ENCODE measurements at regions not wholly inside any gene's neighbourhood (a gene's known extent, or its start where the extent isn't known, plus 50 kb on each side); places are given as distances from the start of the nearest gene placed in this dataset.
"Not testable (repeated sequence)": the region's sequence is repeated elsewhere in the genome, so short reads cannot be mapped to it uniquely, and the experiment has no call there.

DNA sequence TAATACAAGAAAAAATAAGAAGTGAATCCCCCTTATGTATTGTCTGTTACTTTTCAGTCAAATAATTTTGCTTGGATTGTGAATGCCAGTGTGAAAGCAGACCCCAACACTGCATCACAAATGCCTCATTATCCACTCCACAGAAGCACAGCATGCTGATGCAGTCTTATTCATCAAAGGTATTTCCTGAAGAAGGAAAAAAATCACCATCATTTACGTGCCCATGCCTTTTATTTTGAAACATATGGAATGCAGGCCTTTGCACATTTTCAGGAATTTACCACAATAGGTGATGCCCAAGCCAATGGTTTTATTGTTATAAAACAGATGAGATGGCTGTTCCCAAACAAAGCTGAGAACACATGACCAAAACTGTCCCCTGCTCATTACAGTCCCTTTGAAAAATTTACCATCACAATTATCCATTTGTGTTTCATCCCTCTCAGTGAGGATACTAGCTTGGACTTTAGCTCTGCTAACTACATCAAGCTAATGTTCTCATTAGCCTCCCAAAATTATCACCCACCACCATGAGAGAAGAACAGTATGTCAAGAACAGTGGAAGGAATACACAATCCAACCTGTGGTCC, 180.6 kb upstream of the HTR1E start:
- Histone ChIP-seq H3K27ac (no peak overlapping the region), H3K4me3 (no peak overlapping the region), H3K27me3 (no peaks in the 10 kb centered on the region), H3K4me1 (no peaks in the 10 kb centered on the region), H3K9me3 (no peaks in the 10 kb centered on the region), H3K36me3 (no peaks in the 10 kb centered on the region)
- FAIRE-seq, result no peak
- TF ChIP-seq, protein P1, sequence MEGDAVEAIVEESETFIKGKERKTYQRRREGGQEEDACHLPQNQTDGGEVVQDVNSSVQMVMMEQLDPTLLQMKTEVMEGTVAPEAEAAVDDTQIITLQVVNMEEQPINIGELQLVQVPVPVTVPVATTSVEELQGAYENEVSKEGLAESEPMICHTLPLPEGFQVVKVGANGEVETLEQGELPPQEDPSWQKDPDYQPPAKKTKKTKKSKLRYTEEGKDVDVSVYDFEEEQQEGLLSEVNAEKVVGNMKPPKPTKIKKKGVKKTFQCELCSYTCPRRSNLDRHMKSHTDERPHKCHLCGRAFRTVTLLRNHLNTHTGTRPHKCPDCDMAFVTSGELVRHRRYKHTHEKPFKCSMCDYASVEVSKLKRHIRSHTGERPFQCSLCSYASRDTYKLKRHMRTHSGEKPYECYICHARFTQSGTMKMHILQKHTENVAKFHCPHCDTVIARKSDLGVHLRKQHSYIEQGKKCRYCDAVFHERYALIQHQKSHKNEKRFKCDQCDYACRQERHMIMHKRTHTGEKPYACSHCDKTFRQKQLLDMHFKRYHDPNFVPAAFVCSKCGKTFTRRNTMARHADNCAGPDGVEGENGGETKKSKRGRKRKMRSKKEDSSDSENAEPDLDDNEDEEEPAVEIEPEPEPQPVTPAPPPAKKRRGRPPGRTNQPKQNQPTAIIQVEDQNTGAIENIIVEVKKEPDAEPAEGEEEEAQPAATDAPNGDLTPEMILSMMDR (IDR thresholded peaks at IDR 0.05), result no peak
- WGBS, 2 donors, result 43 to 56% methylated on average over 1 of the region's 1 CpG
- intact Hi-C loops (cut with DNase I), result no loop called here
- no peak for ATAC-seq
- no peak for DNase-seq

DNA sequence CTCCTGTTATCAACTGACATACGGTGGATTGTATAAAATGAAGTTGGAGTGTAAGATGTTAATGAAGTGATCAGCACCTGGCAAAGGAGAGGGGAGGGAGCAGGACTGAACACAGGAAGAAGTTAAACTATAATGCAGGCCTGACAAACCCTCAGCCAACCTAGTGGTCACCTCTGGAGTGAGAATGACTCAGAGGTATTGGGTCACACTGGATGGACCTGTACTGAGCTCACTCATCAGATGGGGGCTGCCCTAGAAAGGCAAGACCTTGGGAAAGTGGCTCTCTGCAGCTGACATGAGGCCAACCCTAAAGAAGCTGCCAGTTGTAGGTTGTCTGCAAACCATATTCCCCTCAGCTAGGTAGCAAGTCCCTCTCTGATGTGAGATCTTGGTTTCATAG, 193.3 kb upstream of the HTR1E start:
- ATAC-seq, result no peak
- H3K4me1 ChIP-seq, result no peaks in the 10 kb centered on the region
- TF ChIP-seq, protein P1 (IDR thresholded peaks at IDR 0.05), result no peak
- no peak for DNase-seq
- H3K27ac ChIP-seq, result no peak overlapping the region
- FAIRE-seq, result no peak
- no peaks in the 10 kb centered on the region for H3K9me3 ChIP-seq
- no peaks in the 10 kb centered on the region for H3K27me3 ChIP-seq
- H3K36me3 ChIP-seq, result no peaks in the 10 kb centered on the region
- 0 to 48% methylated on average over 1 of the region's 1 CpG for WGBS, 2 donors
- intact Hi-C loops (cut with DNase I), result no loop called here
- no peak overlapping the region for H3K4me3 ChIP-seq

DNA sequence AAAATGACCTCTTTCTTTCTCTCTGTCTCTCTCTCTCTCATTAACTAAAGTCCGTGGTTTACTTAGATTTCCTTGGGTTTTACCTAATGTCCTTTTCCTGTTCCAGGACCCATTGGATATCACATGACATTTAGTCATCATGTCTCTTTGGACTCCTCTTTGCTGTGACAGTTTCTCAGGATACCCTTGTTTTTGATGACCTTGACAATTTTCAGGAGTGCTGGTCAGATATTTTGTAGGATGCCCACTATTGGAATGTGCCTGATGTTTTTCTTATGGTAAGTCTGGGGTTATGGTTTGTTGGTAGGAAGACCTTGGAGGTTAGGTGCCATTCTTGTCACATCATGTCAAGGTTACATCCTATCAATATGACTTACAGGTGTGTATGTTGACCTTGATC, 199.2 kb upstream of the HTR1E start:
- H3K36me3 ChIP-seq, result no peaks in the 10 kb centered on the region
- no peak overlapping the region for H3K4me3 ChIP-seq
- ATAC-seq (no peak), FAIRE-seq (no peak), DNase-seq (no peak)
- 86 to 95% methylated on average over 1 of the region's 1 CpG for WGBS, 2 donors
- no peaks in the 10 kb centered on the region for H3K4me1 ChIP-seq
- intact Hi-C loops (cut with DNase I), result no loop called here
- no peak overlapping the region for H3K27ac ChIP-seq
- H3K9me3 ChIP-seq, result no peaks in the 10 kb centered on the region
- no peaks in the 10 kb centered on the region for H3K27me3 ChIP-seq
- TF ChIP-seq, protein P1 (IDR thresholded peaks at IDR 0.05), result no peak

DNA sequence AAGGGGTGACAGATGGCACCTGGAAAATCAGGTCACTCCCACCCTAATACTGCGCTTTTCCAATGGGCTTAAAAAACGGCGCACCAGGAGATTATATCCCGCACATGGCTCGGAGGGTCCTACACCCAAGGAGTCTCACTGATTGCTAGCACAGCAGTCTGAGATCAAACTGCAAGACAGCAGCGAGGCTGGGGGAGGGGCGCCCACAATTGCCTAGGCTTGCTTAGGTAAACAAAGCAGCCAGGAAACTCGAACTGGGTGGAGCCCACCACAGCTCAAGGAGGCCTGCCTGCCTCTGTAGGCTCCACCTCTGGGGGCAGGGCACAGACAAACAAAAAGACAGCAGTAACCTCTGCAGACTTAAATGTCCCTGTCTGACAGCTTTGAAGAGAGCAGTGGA, 205.7 kb upstream of the HTR1E start:
- H3K36me3 ChIP-seq; H3K9me3 ChIP-seq; H3K27me3 ChIP-seq; DNase-seq; intact Hi-C loops (cut with DNase I); H3K4me1 ChIP-seq; FAIRE-seq; H3K27ac ChIP-seq; ATAC-seq; H3K4me3 ChIP-seq: not testable (repeated sequence)
- WGBS, 2 donors, result 77 to 83% methylated on average over 8 of the region's 8 CpGs

DNA sequence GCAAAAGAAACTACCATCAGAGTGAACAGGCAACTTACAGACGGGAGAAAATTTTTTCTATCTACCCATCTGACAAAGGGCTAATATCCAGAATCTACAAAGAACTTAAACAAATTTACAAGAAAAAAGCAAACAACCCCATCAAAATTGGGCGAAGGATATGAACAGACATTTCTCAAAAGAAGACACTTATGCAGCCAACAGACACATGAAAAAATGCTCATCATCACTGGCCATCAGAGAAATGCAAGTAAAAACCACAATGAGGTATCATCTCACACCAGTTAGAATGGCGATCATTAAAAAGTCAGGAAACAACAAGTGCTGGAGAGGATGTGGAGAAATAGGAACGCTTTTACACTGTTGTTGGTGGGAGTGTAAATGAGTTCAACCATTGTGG, 206.6 kb upstream of the HTR1E start:
- FAIRE-seq, H3K36me3 ChIP-seq: not testable (repeated sequence)
- 70 to 85% methylated on average over 4 of the region's 4 CpGs for WGBS, 2 donors

DNA sequence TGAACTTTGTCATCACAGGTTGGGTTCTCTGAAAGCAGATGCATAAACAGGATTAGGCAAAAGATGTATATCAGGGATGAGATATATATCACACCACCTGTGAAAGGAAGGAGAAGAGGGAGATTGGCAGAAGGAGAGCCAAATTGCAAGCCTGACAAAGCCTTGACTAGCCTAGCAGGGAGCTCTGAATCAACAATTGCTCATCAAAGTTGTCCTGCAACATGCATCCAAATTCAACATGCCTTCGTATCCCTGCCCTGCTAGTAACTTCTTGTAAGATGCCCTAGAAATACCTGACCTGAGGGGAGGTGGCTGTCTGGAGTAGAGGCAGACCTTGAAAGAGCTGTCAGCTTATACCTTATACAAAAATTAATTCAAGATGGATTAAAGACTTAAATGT, 207.1 kb upstream of the HTR1E start:
- TF ChIP-seq, protein P1 (IDR thresholded peaks at IDR 0.05), result no peak
- Histone ChIP-seq H3K9me3 (no peaks in the 10 kb centered on the region), H3K27me3 (no peaks in the 10 kb centered on the region), H3K36me3 (no peaks in the 10 kb centered on the region), H3K27ac (no peak overlapping the region), H3K4me3 (no peak overlapping the region), H3K4me1 (no peaks in the 10 kb centered on the region)
- intact Hi-C loops (cut with DNase I), result no loop called here
- FAIRE-seq, result no peak
- no peak for DNase-seq
- WGBS, 2 donors, result 0 to 29% methylated on average over 1 of the region's 1 CpG
- ATAC-seq, result no peak

More for the DNA sequence above, 206.6 kb upstream of the HTR1E start:
- H3K9me3 ChIP-seq; H3K27ac ChIP-seq; intact Hi-C loops (cut with DNase I); DNase-seq; ATAC-seq; H3K27me3 ChIP-seq; H3K4me3 ChIP-seq; H3K4me1 ChIP-seq: not testable (repeated sequence)
